SK-N-SH (cell line): ENCODE measurements at regions not wholly inside any gene's neighbourhood (a gene's known extent, or its start where the extent isn't known, plus 50 kb on each side); places are given as distances from the start of the nearest gene placed in this dataset.

ENCODE experiments used
- CTCF ChIA-PET: fragments of 300-600, 350-600 bp; formaldehyde crosslinking; extraction: SDS; loops from one replicate; lab custom pipeline; 2021; lab: Yijun Ruan, JAX
- POLR2A ChIA-PET: fragments of 350-600 bp; sonication (Branson Sonifier 250); formaldehyde crosslinking; extraction: SDS; loops from one replicate; lab custom pipeline; 2020; ENCODE audit warnings: antibody characterized with exemption, inconsistent platforms; lab: Yijun Ruan, JAX
- DNase-seq: peaks from one replicate; pipeline ENCODE4 v3.0.0; 2012
- H2AFZ ChIP-seq: fragments of 200-600 bp; sonication (generic); 2 replicates; pipeline ENCODE4 v1.8.1; 2016; ENCODE audit warnings: antibody characterized with exemption, mild to moderate bottlenecking, low read depth
- H3F3A ChIP-seq: fragments of 200-600 bp; sonication (generic); replicated peaks from 2 replicates; pipeline ENCODE3; 2016; ENCODE audit warnings: antibody characterized with exemption, mild to moderate bottlenecking; ENCODE audit not compliant: insufficient read depth
- H3K27ac ChIP-seq, 2 experiments: fragments of 200-500 bp in 1 of 2; fragments of 200-600 bp in 1 of 2; sonication (Bioruptor generic) in 1 of 2; sonication (generic), shearing (Covaris generic) in 1 of 2; 2 replicates each; pipeline versions ENCODE4 v1.5.1 to v1.6.1; 2014 to 2016; ENCODE audit warnings: low read depth in 2 of 2, inconsistent platforms in 1 of 2, low read length in 1 of 2, mild to moderate bottlenecking in 1 of 2, mixed read lengths in 1 of 2
- H3K27me3 ChIP-seq: fragments of 200-600 bp; sonication (generic), shearing (Covaris generic); 2 replicates; pipeline ENCODE4 v1.6.1; 2016; ENCODE audit warnings: mixed run types; ENCODE audit not compliant: insufficient read depth
- H3K36me3 ChIP-seq, 2 experiments: fragments of 200-500 bp in 1 of 2; fragments of 200-600 bp in 1 of 2; sonication (Bioruptor generic) in 1 of 2; sonication (generic) in 1 of 2; replicated peaks in 1 of 2; 2 replicates each; pipeline versions ENCODE3 to v1.5.1; 2014 to 2016; ENCODE audit warnings: low read length in 1 of 2, mild to moderate bottlenecking in 1 of 2; ENCODE audit not compliant: insufficient read depth in 2 of 2, control insufficient read depth in 1 of 2
- H3K4me1 ChIP-seq, 2 experiments: fragments of 200-500 bp in 1 of 2; fragments of 200-600 bp in 1 of 2; sonication (Bioruptor generic) in 1 of 2; sonication (generic), shearing (Covaris generic) in 1 of 2; 2 replicates each; pipeline versions ENCODE4 v1.5.1 to v1.6.1; 2014 to 2016; ENCODE audit warnings: low read depth in 1 of 2, low read length in 1 of 2, mixed run types in 1 of 2; ENCODE audit not compliant: insufficient read depth in 2 of 2, control insufficient read depth in 1 of 2
- H3K4me2 ChIP-seq: fragments of 200-600 bp; sonication (generic), shearing (Covaris generic); 2 replicates; pipeline ENCODE4 v1.6.1; 2017; ENCODE audit warnings: mixed run types
- H3K4me3 ChIP-seq, 2 experiments: fragments of 200-500 bp in 1 of 2; fragments of 200-600 bp in 1 of 2; sonication (Bioruptor generic) in 1 of 2; sonication (generic), shearing (Covaris generic) in 1 of 2; 2 replicates each; pipeline versions ENCODE4 v1.5.1 to v1.8.1; 2014 to 2016; ENCODE audit warnings: low read depth in 2 of 2, inconsistent platforms in 1 of 2, low read length in 1 of 2, mild to moderate bottlenecking in 1 of 2, mixed read lengths in 1 of 2, moderate library complexity in 1 of 2
- H3K79me2 ChIP-seq: fragments of 200-600 bp; sonication (generic); 2 replicates; pipeline ENCODE4 v1.8.1; 2017; ENCODE audit warnings: mild to moderate bottlenecking; ENCODE audit not compliant: insufficient read depth
- H3K9ac ChIP-seq: fragments of 200-600 bp; sonication (generic); 2 replicates; pipeline ENCODE4 v1.6.1; 2017; ENCODE audit warnings: mixed run types
- H3K9me2 ChIP-seq: fragments of 200-600 bp; sonication (generic); 2 replicates; pipeline ENCODE4 v1.6.1; 2017; ENCODE audit warnings: mixed run types
- H3K9me3 ChIP-seq: fragments of 200-600 bp; sonication (generic); 2 replicates; pipeline ENCODE4 v1.6.1; 2017; ENCODE audit warnings: mixed run types, mild to moderate bottlenecking, moderate library complexity
- H4K20me1 ChIP-seq: fragments of 200-600 bp; sonication (generic); 2 replicates; pipeline ENCODE4 v1.6.1; 2017; ENCODE audit warnings: mild to moderate bottlenecking, mixed run types; ENCODE audit not compliant: insufficient read depth
- CHD2 ChIP-seq: fragments of 150-350 bp; IDR thresholded peaks from 2 replicates; pipeline ENCODE4 v1.6.1; 2018; ENCODE audit warnings: low read length; ENCODE audit not compliant: partially characterized antibody
- ELF1 ChIP-seq: IDR thresholded peaks from 2 replicates; pipeline ENCODE4 v1.4.0; 2012
- EZH2phosphoT487 ChIP-seq: fragments of 200-600 bp; sonication (generic); IDR thresholded peaks from 2 replicates; pipeline ENCODE4 v1.6.1; 2017; ENCODE audit warnings: low read depth, mixed run types, mild to moderate bottlenecking, antibody characterized with exemption, moderate library complexity, borderline replicate concordance
- GABPA ChIP-seq: IDR thresholded peaks from 2 replicates; pipeline ENCODE4 v1.4.0; 2012; ENCODE audit warnings: low read depth, mild to moderate bottlenecking
- JUND ChIP-seq: IDR thresholded peaks from 2 replicates; pipeline ENCODE4 v1.4.0; 2012
- MAX ChIP-seq: IDR thresholded peaks from 2 replicates; pipeline ENCODE4 v1.4.0; 2012; ENCODE audit warnings: low read depth
- MXI1 ChIP-seq: IDR thresholded peaks from 2 replicates; pipeline ENCODE4 v1.6.1; 2012; ENCODE audit warnings: mild to moderate bottlenecking, low read depth, low read length, improper control_type of control experiment
- NFIC ChIP-seq: IDR thresholded peaks from 2 replicates; pipeline ENCODE4 v1.4.0; 2012; ENCODE audit warnings: borderline replicate concordance
- PBX3 ChIP-seq: IDR thresholded peaks from 2 replicates; pipeline ENCODE4; 2012
- RAD21 ChIP-seq: IDR thresholded peaks from 2 replicates; pipeline ENCODE4 v1.6.1; 2012; ENCODE audit warnings: mild to moderate bottlenecking, low read length
- RCOR1 ChIP-seq: fragments of 150-350 bp; IDR thresholded peaks from 2 replicates; pipeline ENCODE4 v1.6.1; 2017; ENCODE audit warnings: antibody characterized with exemption, low read length
- RFX5 ChIP-seq: IDR thresholded peaks from 2 replicates; pipeline ENCODE4 v1.6.1; 2012; ENCODE audit warnings: mild to moderate bottlenecking, improper control_type of control experiment, low read length
- RXRA ChIP-seq: IDR thresholded peaks from 2 replicates; pipeline ENCODE4 v1.4.0; 2012; ENCODE audit warnings: low read depth, mild to moderate bottlenecking, borderline replicate concordance
- SIN3A ChIP-seq: IDR thresholded peaks from 2 replicates; pipeline ENCODE4 v1.6.1; 2012; ENCODE audit warnings: low read depth, mild to moderate bottlenecking, low read length, moderate library complexity, borderline replicate concordance
- SMC3 ChIP-seq: IDR thresholded peaks from 2 replicates; pipeline ENCODE4 v1.6.1; 2012; ENCODE audit warnings: low read depth, low read length, improper control_type of control experiment
- TCF12 ChIP-seq: IDR thresholded peaks from 2 replicates; pipeline ENCODE4 v1.4.0; 2012
- TEAD4 ChIP-seq: IDR thresholded peaks from 2 replicates; pipeline ENCODE4 v1.4.0; 2012; ENCODE audit warnings: mild to moderate bottlenecking, borderline replicate concordance; ENCODE audit not compliant: insufficient read depth
- USF2 ChIP-seq: fragments of 150-350 bp; IDR thresholded peaks from 2 replicates; pipeline ENCODE4 v1.6.1; 2017; ENCODE audit warnings: antibody characterized with exemption, low read length, low read depth, borderline replicate concordance
- ZBTB33 ChIP-seq: IDR thresholded peaks from 2 replicates; pipeline ENCODE4 v1.4.0; 2012; ENCODE audit warnings: low read depth, borderline replicate concordance
- WGBS: methylation state at CpG from one replicate; pipeline ENCODE4 v1.1.6; 2017; ENCODE audit warnings: low lambda C conversion rate; 5-methylcytosine and 5-hydroxymethylcytosine counted together
- TF ChIP-seq, protein P1 (sequence below): fragments of 150-350 bp; IDR thresholded peaks from 2 replicates; pipeline ENCODE4 v1.6.1; 2016; ENCODE audit warnings: mild to moderate bottlenecking, low read depth, low read length

GRCh38 chr10:65531545-65531944 lies 1394.3 kb upstream of the LRRTM3 start:
- no peak for DNase-seq
- no peaks in the 10 kb centered on the region for H3F3A ChIP-seq
- H3K79me2 ChIP-seq, result no peaks in the 10 kb centered on the region
- H3K9ac ChIP-seq, result no peak overlapping the region
- no peaks in the 10 kb centered on the region for H3K9me3 ChIP-seq
- ChIA-PET POLR2A (no interaction called here), CTCF (no interaction called here)
- no peaks in the 10 kb centered on the region for H3K36me3 ChIP-seq
- no peaks in the 10 kb centered on the region for H3K27me3 ChIP-seq
- H3K4me1 ChIP-seq, result no peaks in the 10 kb centered on the region
- 54% methylated on average over 5 of the region's 5 CpGs for WGBS
- no peak overlapping the region for H3K4me2 ChIP-seq
- no peaks in the 10 kb centered on the region for H4K20me1 ChIP-seq
- no peak overlapping the region for H3K27ac ChIP-seq
- H3K9me2 ChIP-seq, result no peaks in the 10 kb centered on the region
- H2AFZ ChIP-seq, result no peak overlapping the region
- TF ChIP-seq ELF1 (no peak), RXRA (no peak), JUND (no peak), RFX5 (no peak), EZH2phosphoT487 (no peak), USF2 (no peak), ZBTB33 (no peak), PBX3 (no peak), RAD21 (no peak), TEAD4 (no peak), SIN3A (no peak), TCF12 (no peak), MAX (no peak), MXI1 (no peak), CHD2 (no peak)
- H3K4me3 ChIP-seq, result no peak overlapping the region

DNA sequence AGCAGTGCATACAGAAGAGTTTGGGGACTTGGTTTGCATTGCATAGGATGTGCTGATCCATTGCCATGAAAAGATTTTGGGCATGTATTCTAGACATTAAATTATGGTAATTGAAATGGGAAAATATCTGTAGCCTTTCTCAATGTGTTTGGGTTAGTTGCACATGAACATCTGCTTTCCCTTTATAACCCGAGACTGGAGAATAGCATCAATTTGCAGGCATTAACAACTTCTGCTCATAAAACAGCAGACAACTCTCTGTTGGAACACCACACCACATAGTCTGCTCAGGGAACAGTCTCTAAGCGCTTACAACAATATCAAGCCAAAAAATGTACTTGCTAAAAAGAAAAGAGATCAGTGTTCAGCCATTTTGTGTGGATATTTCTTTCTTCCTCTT lies 1391.1 kb upstream of the LRRTM3 start:
- Histone ChIP-seq H3K9ac (no peak overlapping the region), H3K4me2 (no peak overlapping the region), H2AFZ (no peak overlapping the region), H3K27me3 (no peaks in the 10 kb centered on the region), H3F3A (no peaks in the 10 kb centered on the region), H3K9me2 (no peaks in the 10 kb centered on the region), H3K79me2 (no peaks in the 10 kb centered on the region), H3K27ac (no peak overlapping the region), H3K36me3 (no peaks in the 10 kb centered on the region), H3K4me1 (no peaks in the 10 kb centered on the region), H4K20me1 (no peaks in the 10 kb centered on the region), H3K9me3 (no peaks in the 10 kb centered on the region), H3K4me3 (no peak overlapping the region)
- DNase-seq, result no peak
- WGBS, result 42% methylated on average over 2 of the region's 2 CpGs
- TF ChIP-seq GABPA (no peak), NFIC (no peak), TEAD4 (no peak), RCOR1 (no peak), PBX3 (no peak), CHD2 (no peak), RAD21 (no peak), ELF1 (no peak), SMC3 (no peak), RXRA (no peak)
- TF ChIP-seq, protein P1, sequence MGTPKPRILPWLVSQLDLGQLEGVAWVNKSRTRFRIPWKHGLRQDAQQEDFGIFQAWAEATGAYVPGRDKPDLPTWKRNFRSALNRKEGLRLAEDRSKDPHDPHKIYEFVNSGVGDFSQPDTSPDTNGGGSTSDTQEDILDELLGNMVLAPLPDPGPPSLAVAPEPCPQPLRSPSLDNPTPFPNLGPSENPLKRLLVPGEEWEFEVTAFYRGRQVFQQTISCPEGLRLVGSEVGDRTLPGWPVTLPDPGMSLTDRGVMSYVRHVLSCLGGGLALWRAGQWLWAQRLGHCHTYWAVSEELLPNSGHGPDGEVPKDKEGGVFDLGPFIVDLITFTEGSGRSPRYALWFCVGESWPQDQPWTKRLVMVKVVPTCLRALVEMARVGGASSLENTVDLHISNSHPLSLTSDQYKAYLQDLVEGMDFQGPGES, result no peak
- CTCF ChIA-PET, result no interaction called here
- POLR2A ChIA-PET, result no interaction called here
